Stomach (tissue), 8 donors: ENCODE measurements at regions not wholly inside any gene's neighbourhood (a gene's known extent, or its start where the extent isn't known, plus 50 kb on each side); places are given as distances from the start of the nearest gene placed in this dataset.

Experiments used
- DNase-seq, 2 donors: peaks; one replicate each; pipeline versions ENCODE4 v3.0.0 to v3.0.0-alpha.2; 2013 to 2019
- H3K27ac ChIP-seq, 5 donors: fragments of 200-600 bp in 4 of 5; sonication (generic) in 4 of 5; one replicate each; pipeline ENCODE4 v1.5.1; 2013 to 2019; ENCODE audit warnings: mild to moderate bottlenecking in 1 of 5, moderate library complexity in 1 of 5
- H3K27me3 ChIP-seq, 3 donors: fragments of 200-600 bp; sonication (generic); one replicate each; pipeline ENCODE4 v1.5.1; 2017 to 2019; ENCODE audit warnings: mixed run types in 1 of 3
- H3K36me3 ChIP-seq, 4 donors: fragments of 200-600 bp; sonication (generic); 1 replicate in 3 of 4; 2 replicates in 1 of 4; pipeline ENCODE4 v1.5.1; 2016 to 2019
- H3K4me1 ChIP-seq, 4 donors: fragments of 200-600 bp; sonication (generic); one replicate each; pipeline ENCODE4 v1.5.1; 2016 to 2019
- H3K4me3 ChIP-seq, 4 donors: fragments of 200-600 bp; sonication (generic) in 3 of 4; one replicate each; pipeline ENCODE4 v1.5.1; 2016 to 2019; ENCODE audit warnings: mild to moderate bottlenecking in 1 of 4
- H3K9me3 ChIP-seq, 4 donors: fragments of 200-600 bp; sonication (generic); one replicate each; pipeline ENCODE4 v1.5.1; 2016 to 2019
- EP300 ChIP-seq: sonication (generic); formaldehyde crosslinking; IDR thresholded peaks from one replicate; pipeline ENCODE4 v1.6.1; 2017; ENCODE audit warnings: antibody characterized with exemption
- POLR2A ChIP-seq, 4 donors: fragments of 450-650 bp; IDR thresholded peaks; one replicate each; pipeline ENCODE4 v1.6.1; 2016; ENCODE audit warnings: antibody characterized with exemption in 4 of 4, control low read depth in 2 of 4, mild to moderate bottlenecking in 1 of 4, moderate library complexity in 1 of 4
- POLR2AphosphoS5 ChIP-seq, 3 donors: sonication (generic); formaldehyde crosslinking; IDR thresholded peaks; one replicate each; pipeline ENCODE4 v1.6.1; 2016; ENCODE audit warnings: antibody characterized with exemption in 3 of 3
- WGBS, 5 donors: extraction: QIAGEN DNeasy Blood & Tissue Kit in 3 of 5; methylation state at CpG; one replicate each; pipeline versions ENCODE4 v1.1.5 to v1.1.7; 2013 to 2018; 5-methylcytosine and 5-hydroxymethylcytosine counted together
- intact Hi-C: fragments of 100-400 bp; cut with DNase I; formaldehyde crosslinking; loops from one replicate; pipeline ENCODE4 v1.15.1; 2023; ENCODE audit warnings: low total_unique reads
- small RNA-seq, 4 donors: library from RNA; depleted of rRNA; stranded (forward); fragments of <200 nt; gene quantifications; one replicate each; pipeline ENCODE3, GENCODE V24; 2016
- TF ChIP-seq, protein P1 (sequence below), 7 experiments: fragments of 450-650 bp in 4 of 7; fragments of 200-600 bp in 3 of 7; sonication (generic) in 3 of 7; IDR thresholded peaks; one replicate each; pipeline ENCODE4 v1.5.1; 2016 to 2019; ENCODE audit warnings: antibody characterized with exemption in 7 of 7, control low read depth in 2 of 7, mild to moderate bottlenecking in 1 of 7
- donor health status: healthy with polysubstance abuse.
- donor health status: Bipolar disorder and iron deficiency.
- donor health status: healthy.

DNA sequence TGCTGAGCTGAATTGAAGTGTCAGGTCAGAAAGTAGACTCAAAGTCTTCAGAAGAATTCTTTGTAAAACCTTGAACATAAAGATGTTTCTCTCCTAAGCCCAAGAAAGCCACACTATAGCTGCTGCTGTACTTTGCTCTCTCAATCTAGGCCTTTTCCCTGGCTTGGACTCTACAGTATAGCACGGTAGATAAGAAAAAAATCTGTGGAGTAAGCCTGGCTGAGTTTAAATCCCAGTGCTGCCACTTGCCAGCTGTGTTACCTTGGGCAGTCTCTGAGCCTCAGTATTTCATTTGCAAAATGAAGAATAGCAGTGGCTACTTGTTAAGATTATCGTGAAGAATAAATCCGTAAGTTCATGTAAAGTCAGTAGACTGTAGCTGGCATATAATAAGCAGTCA lies 53.3 kb upstream of the UFL1 start:
- no peak overlapping the region for H3K4me3 ChIP-seq
- H3K36me3 ChIP-seq: no peaks in the 10 kb centered on the region
- intact Hi-C loops: no loop called here
- TF ChIP-seq, protein P1, sequence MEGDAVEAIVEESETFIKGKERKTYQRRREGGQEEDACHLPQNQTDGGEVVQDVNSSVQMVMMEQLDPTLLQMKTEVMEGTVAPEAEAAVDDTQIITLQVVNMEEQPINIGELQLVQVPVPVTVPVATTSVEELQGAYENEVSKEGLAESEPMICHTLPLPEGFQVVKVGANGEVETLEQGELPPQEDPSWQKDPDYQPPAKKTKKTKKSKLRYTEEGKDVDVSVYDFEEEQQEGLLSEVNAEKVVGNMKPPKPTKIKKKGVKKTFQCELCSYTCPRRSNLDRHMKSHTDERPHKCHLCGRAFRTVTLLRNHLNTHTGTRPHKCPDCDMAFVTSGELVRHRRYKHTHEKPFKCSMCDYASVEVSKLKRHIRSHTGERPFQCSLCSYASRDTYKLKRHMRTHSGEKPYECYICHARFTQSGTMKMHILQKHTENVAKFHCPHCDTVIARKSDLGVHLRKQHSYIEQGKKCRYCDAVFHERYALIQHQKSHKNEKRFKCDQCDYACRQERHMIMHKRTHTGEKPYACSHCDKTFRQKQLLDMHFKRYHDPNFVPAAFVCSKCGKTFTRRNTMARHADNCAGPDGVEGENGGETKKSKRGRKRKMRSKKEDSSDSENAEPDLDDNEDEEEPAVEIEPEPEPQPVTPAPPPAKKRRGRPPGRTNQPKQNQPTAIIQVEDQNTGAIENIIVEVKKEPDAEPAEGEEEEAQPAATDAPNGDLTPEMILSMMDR (IDR thresholded peaks at IDR 0.05): no peak
- no peak for TF ChIP-seq EP300
- no peak for DNase-seq
- H3K27me3 ChIP-seq: no peaks in the 10 kb centered on the region
- H3K9me3 ChIP-seq: peaks cover 0 to 12% (median 0%) of the 10 kb centered on the region in 4 donors
- peaks cover 0 to 7% (median 3%) of the 10 kb centered on the region in 4 donors for H3K4me1 ChIP-seq
- no peak overlapping the region for H3K27ac ChIP-seq
- WGBS, 5 donors: 30 to 56% (median 40%) methylated on average over 3 of the region's 3 CpGs

DNA sequence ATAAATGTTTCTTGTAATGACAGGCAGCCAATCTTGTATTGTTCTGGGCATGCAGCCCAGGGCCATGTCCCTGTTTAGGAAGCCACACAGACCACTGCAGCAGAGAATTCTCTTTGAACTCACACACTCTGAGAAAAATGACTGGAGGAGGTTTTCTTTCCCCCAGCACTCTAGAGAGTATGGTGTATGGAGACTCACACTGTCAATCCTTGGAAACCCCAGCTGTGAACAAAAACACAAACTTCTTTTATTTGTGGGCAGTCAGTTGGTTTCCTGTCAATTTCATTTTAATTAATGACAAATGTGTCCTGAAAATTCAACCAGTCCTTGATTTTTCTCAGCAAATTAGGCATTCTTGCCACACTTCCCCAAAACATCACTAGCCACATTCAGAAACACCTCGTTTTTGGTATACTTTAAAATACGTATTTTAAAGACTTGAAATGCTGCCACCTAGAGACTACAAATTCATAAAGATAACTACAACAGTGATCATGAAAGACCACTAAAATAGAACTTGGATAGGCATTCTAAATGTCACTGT lies 52.9 kb upstream of the UFL1 start:
- Histone ChIP-seq H3K27me3 (no peaks in the 10 kb centered on the region), H3K4me1 (peaks cover 0 to 7% (median 3%) of the 10 kb centered on the region in 4 donors), H3K27ac (no peak overlapping the region), H3K36me3 (no peaks in the 10 kb centered on the region), H3K9me3 (peaks cover 0 to 16% (median 0%) of the 10 kb centered on the region in 4 donors), H3K4me3 (no peak overlapping the region)
- WGBS, 5 donors: 2 to 7% (median 5%) methylated on average over 2 of the region's 2 CpGs
- TF ChIP-seq POLR2AphosphoS5 (IDR thresholded peaks at IDR 0.05) (no peak), POLR2A (IDR thresholded peaks at IDR 0.05) (no peak), EP300 (no peak)
- TF ChIP-seq, protein P1 (IDR thresholded peaks at IDR 0.05): no peak
- DNase-seq: peak in 1 of 2 donors; percentile 13
- intact Hi-C loops: no loop called here

DNA sequence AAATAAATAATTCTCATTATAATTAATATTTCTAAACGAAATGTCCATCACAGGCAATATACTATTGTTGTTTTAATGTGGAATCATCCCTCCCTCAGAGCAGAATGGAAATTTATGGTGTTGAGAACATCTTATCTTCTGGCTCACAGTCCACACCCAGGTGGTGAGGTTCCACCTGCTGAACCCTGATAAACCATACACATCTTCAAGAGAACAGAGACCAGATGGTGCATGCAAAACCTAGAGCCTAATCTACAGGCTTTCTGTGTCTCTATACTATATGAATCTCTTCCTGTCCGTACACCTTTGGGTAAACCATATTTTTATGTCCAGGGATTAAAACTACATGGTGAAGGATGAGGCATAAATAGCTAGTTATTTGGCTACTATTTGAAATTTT lies 52.3 kb upstream of the UFL1 start:
- Histone ChIP-seq H3K9me3 (peaks cover 0 to 18% (median under 1%) of the 10 kb centered on the region in 4 donors), H3K4me3 (no peak overlapping the region), H3K27me3 (no peaks in the 10 kb centered on the region), H3K4me1 (peaks cover 0 to 7% (median 3%) of the 10 kb centered on the region in 4 donors), H3K36me3 (no peaks in the 10 kb centered on the region), H3K27ac (no peak overlapping the region)
- no peak for TF ChIP-seq POLR2AphosphoS5 (IDR thresholded peaks at IDR 0.05)
- no peak for TF ChIP-seq EP300
- no peak for TF ChIP-seq POLR2A (IDR thresholded peaks at IDR 0.05)
- TF ChIP-seq, protein P1 (IDR thresholded peaks at IDR 0.05): no peak
- 63 to 83% (median 72%) methylated on average over 2 of the region's 2 CpGs for WGBS, 5 donors
- DNase-seq: no peak
- intact Hi-C loops: no loop called here

DNA sequence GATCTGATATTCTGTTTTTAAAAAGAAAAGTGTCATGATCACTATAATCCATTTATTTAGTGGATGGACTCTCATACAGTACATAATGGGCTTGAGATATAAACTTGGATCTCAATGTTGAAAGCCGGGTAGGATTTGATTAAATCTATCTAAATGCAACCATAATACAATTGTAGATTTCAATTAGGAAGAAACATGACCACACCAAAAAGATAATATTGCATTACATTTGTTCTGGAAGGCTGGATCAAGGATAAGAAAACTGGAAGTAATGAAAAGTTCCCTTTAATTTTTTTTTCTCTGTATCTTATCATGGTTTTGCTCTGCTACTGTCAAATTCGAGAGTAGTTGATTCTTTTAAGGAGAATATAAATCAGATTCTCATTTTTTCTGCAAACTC lies 51.3 kb upstream of the UFL1 start:
- H3K27ac ChIP-seq: no peak overlapping the region
- H3K36me3 ChIP-seq: no peaks in the 10 kb centered on the region
- WGBS, 5 donors: 33 to 52% (median 51%) methylated on average over 2 of the region's 2 CpGs
- TF ChIP-seq POLR2AphosphoS5 (IDR thresholded peaks at IDR 0.05) (no peak), EP300 (no peak), POLR2A (IDR thresholded peaks at IDR 0.05) (no peak)
- TF ChIP-seq, protein P1 (IDR thresholded peaks at IDR 0.05): no peak
- H3K27me3 ChIP-seq: no peaks in the 10 kb centered on the region
- peaks cover 0 to 26% (median 5%) of the 10 kb centered on the region in 4 donors for H3K9me3 ChIP-seq
- no peak for DNase-seq
- H3K4me1 ChIP-seq: peaks cover 0 to 7% (median 3%) of the 10 kb centered on the region in 4 donors
- intact Hi-C loops: no loop called here
- no peak overlapping the region for H3K4me3 ChIP-seq

Small RNAs in the stretch of these regions (small RNA-seq; reads per million reads assigned to genes)
- gene RN7SL797P: 0 reads per million in 4 donors
